Hippocampal formation (tissue), 2 donors: ENCODE measurements at regions not wholly inside any gene's neighbourhood (a gene's known extent, or its start where the extent isn't known, plus 50 kb on each side); places are given as distances from the start of the nearest gene placed in this dataset.
A peak's percentile ranks its signal among the peaks of the same experiment; 100 is the strongest.

Source experiments
- DNase-seq, 2 donors: peaks; one replicate each; lab custom pipeline; 2025; lab: John Stamatoyannopoulos, UW

DNA sequence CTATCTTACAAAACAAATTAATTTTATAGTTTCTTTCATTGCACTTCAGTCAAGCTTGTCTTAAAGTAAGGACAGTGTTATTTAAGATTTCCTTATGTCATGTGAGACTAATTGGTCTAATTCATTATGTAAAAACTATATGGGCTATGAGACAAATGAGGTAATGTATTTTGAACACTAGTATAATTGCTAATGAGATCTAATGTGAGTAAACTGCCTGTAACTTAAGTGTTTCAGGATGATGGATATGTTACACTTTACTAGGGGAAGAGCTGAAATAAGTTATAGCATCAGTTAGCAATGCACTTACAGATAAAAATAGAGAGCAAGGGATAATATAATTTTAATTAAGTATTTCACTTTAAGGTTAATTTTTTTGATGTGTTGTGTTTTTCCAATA lies 386.3 kb upstream of the MAP3K7 start:
- DNase-seq: no peak

DNA sequence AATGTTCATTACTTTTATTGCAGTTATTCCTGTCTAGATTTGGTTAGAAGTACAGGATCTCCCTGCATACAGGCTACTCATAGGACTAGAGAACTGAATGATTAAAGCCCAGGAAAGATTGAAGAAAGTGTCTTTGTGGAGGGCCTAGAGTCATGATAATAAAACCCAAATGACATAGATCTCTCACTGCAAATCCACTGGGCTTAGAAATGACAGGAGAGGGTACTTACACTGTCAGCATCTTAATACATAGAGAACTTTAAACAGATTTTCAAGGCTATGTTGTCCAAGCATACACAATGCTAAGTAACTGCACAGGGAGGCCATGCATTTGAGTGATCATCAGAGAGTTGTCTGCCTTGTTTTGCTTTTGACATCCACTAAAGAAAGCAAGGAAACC lies 383.8 kb upstream of the MAP3K7 start:
- no peak for DNase-seq

DNA sequence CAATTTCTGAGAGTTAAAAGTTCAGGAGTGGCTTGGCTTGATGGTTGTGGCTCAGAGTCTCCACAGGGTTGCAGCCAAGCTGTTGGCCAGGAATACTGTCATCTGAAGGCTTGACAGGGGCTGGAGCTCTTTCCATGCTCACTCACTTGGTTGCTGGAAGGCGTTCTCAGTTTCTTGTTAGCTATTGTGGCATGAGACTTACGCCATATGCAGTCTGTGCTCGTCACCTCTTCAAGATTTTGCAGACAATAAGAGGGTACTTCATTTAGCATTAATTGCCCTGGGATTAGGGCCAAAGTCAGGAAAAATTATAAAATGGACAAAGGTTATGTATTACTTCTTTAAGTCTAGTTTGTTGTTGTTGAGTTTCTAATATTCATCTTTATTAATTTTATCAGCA lies 380.6 kb upstream of the MAP3K7 start:
- no peak for DNase-seq

DNA sequence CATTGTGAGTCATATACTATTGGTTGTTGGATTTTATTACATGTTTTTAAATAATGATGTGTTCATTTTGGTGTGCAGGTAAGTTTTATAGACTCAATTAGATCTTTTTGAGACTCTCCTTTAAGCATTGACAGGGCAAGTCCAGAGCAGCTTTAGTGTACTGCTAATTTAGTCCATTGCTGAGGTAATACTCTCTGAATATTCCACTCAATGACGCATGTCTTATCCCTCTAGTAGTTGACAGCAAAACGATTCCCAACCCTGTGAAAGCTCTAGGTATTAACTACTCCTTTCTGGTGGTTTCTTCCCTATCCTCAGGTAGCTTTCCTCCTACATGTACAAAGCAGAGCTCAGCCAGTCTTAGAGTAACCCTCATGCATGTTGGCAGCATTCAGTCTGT lies 373.5 kb upstream of the MAP3K7 start:
- no peak for DNase-seq

DNA sequence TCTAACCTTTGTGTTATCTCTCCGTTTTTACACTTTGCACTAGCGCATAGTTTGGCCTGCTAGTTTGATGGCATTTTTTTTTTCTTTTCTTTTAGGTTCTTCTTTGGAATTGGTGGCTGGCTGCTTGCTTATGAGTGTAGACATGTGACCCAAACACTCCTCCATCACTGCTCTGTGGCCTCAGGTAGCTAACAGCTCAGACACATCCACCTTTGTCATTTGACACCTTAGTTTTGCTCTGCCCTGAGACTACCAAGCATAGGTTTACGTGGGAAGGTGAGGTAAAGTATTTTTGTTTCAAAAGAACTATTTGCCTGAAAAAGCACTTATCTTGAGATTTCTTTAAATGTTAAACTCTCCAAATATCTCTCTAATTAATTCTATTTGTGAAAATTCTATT lies 368.4 kb upstream of the MAP3K7 start:
- DNase-seq: no peak

DNA sequence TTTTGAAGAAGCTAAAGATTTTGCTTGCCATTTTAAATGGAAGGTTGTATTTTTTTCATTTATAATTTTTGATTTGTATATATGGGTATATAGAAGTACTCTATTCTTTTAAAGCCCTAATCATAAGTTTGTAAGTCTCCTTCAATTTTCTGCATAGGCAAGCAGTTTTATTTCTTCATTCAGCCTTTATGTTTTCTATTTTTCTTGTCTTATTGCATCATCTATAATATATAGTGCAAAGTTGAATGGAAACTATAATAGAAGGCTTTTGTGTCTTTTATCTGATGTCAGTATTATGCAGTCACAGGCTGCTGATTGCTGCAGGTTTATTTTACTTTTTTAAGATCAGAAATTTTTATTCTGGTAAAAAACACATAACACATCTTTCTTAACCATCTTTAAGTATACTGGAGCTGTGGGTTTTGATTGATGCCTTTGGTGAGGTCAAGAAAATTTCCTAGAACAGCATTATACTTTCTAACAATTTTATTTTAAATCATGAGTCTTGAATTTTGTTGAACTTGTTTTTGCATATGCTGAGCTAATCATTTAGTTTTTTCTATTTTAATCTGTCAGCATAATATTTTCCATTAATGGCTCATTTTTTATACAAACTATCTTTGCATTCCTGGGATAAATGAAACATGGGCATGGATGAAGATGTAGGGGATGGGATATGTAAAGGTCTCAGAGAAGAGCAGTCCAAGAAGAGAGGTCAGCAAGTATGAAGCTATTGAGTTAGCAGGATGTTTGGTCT lies 366.7 kb upstream of the MAP3K7 start:
- no peak for DNase-seq

DNA sequence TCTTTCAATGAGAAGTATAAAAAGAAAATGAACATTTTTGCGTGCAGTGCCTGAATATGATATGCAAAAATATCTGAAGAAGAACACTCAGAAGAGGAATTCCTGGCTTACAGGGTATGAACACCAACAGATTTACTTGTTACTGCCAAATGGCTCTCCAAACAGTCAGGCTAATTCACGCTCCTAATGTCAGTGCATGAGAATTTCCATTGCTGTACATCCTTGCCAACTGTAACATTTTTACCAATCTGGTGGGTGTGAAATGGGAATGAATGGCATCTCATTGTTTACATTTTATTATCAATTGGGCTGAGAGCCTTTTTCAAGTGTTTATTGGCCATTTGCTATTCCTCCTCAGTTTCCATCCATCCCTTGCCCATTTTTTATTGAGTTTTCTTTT lies 365.3 kb upstream of the MAP3K7 start:
- no peak for DNase-seq

DNA sequence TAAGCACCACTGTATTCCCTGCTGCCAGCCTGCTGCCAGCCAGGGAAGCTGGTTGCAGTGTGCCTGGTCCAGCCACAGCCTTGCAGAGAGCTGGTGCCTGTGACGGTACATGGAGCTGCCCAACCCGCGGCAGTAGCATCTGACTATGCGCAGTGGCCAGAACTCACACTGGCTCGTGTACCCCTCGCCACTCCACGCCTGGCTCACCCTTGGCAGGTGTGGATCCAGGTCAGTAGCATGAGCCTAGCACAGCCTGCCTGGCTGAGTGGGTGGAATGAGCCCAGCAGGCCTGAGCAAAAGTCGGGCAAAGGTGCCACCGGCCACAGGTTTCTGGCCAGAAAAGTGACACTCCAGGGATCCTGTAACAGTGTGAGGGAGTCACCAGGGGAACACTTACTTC lies 361.7 kb upstream of the MAP3K7 start:
- DNase-seq: no peak

DNA sequence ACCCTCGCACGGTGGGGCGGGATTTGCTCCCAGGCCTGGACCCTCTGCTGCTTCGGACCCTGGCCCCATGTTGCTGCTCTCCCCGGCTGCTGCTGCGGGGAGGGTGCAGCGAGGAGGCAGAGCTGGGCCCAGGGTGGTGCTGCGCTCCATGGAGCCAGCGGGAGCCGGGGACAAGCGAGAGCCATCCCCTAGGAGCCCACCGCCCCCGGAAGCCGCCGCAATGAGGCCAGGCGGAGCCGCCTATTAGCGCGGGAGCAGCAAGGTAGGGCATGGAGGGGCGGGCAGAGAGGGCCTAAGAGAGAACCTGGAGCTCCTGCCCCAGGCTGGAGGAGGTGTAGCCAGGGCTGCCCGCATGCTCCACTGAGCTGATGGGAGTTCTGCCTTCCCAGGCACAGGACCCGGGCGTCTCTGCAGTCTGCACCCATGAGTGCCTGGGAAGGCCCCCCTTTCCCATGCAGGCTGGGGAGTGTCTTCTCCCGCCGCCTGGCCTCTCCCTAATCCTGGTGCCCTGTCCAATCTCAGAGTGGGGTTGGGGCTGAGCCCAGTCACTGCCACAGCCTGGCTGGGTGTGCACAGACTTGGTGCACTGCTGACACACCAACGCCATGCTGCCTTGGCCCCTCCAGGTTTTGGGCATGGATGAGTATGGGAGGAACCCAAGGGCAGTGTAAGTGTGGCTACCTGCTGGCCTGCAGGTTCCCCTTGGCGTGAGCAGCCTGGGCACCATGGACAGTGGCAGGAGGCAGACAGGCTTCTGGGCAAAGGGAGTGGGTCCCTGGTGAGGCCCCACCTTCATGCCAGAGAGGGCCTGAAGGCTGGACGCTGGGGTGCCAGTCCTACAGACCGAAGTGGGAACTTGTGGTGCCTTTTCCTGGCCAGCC lies 360.6 kb upstream of the MAP3K7 start:
- DNase-seq: no peak

DNA sequence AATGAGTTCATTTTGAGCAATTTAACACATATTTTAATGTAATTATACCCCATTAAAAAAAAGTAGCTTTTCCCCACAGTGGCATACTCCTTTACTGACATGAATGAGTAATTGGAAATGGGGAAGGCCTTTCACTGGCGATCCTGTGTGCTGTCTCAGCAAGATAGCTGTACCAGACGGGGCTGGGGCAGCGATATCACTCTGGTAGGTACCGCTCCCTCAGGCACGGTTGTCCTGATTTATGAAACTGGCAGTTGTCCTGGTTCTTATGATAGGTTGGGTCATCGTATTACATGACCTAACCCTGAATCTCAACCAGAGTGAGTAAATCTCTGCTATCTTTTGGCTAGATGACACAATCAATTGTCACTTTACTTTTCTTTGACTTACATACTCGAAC lies 355.0 kb upstream of the MAP3K7 start:
- no peak for DNase-seq

DNA sequence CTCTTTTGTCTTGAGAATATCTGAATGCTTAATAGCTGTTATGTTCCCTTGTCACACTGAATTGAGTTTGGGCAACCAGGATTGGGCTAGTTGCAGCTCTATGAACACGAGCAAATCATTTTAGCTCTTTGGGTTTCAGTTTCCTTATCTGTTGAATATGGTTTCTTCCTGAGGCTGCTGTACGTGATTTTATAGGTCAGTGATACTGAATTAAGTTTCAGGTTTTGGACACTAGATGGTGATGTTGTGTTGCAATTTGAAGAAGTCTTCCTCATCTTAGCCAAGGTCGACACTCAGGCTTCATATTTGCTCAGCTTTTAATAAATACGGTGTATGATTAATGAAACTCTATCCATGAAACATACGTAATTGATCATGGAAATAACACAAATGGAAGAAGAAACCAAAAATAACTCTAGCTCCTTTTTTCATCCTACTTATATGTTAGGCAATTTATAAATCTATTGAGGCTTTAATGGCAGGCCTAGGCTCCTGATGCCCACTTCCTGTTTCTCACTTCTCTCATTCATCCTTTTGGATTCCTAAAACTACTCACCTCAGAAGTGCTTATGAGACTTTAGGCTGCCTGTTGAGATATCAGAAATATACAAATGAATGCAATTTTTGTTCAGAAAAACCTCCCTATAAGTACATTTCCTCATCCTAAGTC lies 354.1 kb upstream of the MAP3K7 start:
- DNase-seq: peak in 1 of 2 donors; percentile 32

DNA sequence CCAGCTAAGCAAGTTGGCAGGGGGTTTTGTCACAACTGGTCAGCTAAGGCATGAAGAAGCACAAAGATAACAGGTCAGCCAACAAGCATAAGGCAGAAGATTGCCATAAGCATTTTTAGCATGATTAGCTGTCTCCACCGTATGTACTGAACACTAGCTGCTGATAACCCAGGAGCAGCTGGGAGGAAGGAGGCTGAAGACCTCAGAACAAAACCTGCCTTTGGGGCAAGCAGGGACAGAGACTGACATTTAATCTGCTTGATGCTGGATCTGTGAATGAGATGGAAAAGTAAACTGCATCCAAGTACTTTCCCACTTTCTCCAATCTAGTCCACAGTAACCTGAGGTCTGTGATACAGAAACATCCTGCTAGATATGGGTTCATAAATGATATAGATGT lies 353.0 kb upstream of the MAP3K7 start:
- no peak for DNase-seq

DNA sequence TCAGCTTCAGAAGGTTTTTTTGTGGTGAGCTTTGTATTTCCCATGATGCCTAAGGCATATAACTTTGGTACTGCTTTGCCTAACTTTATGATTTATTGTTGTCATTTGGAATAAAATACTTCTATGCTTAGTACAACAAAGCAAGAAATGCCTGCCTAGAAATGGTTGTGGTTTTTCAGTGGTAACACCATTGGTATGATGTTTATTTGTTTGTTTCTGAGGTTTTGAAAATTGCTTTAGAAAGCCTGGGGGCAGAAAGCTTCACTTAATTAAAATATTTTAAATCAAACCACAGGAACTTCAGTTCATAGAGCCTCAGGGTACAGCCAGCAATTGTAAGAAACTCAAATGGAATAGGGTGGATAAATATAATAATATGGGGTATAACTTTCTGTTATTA lies 351.2 kb upstream of the MAP3K7 start:
- DNase-seq: no peak

DNA sequence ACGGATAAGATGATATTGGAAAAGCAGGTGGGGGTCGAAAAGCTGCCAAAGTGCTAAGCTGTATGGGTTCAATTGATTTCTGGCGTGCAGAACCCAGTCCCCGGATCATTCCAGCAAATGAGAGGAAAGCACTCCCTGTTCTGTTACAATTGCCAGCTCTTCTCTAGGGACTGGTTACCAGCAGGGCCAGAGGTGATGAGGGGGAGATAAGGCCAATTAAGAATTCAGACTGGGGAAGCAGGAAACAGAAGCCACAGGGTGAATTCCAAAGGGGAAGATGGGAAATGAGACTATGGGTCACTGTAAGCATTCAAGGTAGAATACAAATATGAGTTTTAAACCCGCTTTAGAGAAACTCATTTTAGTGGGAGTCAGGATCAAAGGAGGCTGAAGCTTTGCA lies 349.4 kb upstream of the MAP3K7 start:
- no peak for DNase-seq

DNA sequence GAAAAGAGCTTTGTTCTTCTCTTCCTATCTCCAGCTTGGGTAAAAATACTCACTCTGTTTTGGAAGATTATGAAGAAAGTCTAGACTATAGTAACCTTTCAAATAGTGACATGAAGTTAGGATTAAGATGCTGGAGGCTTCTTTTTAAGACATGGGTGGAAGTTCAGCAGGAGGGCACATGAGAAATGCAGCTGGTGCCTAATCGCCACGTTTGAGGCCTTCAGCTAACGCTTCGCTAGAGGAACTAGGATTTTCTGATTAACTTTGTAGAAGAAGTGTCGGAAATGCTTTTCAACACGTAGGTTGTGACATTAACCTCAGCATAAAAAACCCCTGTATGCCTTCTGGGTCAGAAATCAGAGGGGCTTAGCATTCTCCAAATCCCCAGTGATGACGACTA lies 348.1 kb upstream of the MAP3K7 start:
- no peak for DNase-seq

DNA sequence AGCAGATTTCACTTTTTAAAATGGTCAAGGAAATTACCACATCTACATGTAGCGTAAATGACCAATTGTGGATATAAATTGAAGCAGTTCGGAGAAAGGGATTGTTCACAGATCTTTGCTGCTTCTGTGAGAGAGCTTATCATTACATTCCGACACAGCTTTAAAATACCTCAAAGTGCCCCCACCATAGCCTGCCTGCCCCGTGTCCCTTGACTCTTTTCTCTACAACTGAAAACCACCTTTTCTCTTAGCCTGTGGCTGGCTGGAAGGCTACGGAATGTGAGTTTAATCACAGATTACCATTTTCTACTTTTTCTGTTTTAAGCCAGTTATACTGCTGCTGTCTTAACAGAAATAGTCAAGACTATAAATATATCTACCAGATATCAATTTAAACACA lies 347.2 kb upstream of the MAP3K7 start:
- no peak for DNase-seq

DNA sequence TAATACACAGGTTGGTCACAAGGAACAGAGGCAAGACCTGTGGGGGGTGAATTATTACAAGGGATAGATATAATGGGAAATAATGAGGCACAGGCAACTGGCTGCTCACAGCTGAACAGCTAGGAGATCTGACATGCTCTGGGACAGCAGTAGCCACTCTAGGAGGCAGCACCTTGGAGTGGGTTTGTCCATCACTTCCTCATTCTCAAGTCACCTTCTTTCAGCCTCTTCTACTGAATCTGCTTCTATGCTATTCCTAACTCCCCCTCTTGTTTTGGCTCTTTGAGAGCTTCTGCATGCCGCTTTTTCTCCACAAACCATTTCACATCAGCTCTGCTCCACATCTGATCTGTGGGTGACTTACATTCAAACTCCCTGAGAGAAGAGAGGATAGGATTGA lies 345.5 kb upstream of the MAP3K7 start:
- no peak for DNase-seq

DNA sequence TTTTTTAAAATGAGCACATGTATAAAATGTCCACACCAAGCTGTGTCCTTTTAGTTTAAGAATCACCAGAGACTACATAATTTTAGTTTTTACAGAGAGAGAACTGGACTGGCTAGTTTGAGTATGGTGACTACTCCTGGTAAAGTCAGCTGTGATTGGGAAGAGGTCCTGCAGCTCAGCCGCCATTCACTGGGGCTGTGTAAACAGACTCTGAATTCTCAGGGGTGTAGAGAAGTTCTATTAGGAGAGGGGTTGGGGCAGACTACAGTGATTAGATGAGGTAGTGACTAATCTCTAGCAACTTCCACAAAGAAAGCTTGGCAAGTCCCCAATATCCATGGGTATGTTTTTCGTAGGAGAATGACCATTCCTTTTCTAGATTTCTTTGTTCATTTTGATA lies 341.2 kb upstream of the MAP3K7 start:
- DNase-seq: no peak

DNA sequence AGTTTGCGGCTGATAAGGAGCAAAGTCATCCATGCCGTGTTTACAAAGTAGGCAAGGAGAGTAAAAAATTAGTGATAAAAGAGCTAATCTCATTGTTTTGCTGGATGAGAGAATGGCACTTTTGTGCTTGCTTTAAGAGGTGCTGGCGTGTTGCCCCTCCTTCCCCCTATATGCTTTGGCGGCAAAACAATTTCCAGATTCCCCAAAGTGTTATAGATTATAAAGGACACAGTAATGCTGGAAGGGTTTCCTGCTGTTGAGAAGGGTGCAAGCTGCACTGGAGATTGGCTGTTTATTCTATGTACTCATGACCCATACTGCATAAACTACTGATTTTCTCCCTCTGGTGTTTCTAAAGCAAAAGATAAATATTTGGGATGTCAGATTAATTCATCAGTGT lies 338.9 kb upstream of the MAP3K7 start:
- no peak for DNase-seq

DNA sequence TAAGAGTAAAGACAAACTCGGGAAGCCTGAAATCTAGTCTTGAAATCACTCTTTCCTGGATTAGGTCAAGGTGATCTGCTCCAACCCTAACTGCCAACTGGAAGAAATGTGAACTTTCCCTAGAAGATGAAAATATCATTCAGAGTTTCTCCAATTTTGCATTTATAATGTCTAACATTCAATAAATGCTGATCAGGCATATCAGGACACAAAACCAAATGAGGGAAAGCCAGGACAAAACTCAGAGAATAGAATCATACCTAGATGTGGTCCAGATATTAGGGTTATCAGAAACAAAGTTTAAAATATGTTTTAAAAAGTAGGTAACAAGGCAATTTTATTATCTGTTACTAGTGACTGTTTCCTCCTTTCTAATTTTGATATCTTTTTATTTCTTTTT lies 335.5 kb upstream of the MAP3K7 start:
- DNase-seq: no peak

DNA sequence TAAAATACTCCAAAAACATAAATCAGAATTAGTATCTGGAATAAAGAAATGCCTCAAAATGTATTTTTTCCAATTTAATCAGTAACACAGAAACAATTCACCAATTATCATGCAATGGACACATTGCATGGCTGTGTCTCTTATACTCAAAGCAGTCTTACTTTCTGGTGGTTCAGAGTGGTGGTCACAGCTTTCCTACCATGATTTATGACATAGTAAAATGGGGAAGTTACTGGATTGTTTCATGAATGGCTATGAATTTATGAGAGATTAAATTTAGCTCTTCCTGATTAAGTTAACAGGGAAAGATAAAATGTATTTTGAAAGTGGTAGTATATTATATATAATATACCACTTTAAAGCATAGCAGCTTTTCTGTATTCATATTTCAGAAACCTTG lies 331.5 kb upstream of the MAP3K7 start:
- DNase-seq: no peak

DNA sequence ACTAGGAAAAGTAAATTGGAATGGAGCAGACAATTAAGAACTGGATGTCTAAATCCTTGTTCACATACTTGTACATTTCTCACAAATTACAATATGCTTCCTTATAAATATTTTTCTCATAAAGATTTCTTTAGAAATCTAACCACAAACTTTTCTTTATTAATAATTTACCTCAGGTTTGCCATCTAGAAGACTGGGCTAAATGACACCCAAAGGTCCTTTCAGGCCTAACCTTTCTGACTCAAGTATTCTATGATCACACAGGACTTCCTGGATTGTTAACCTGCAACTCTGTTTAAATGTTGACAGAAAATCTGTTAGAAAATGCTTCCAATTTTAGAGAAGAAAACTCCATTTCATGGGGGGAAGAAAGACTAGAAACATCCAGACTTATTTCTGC lies 330.5 kb upstream of the MAP3K7 start:
- DNase-seq: no peak

DNA sequence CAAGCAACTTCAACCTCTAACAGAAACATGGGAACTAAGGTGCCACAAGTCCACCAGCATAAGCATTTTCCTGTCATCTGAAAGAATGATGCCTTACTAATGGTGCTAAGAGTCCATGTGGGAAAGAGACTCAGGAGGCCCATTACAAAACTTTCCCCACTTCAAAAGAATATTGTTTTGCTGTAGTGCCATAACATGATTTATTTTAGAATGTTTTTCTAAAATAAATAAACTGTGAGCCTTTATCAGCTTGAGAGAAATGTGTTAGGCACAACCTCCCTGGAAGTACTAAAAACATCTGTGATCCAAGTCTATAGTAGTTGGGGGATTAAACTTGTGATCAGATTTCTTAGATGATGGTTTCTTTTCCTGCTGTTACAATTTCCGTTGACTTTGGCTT lies 330.1 kb upstream of the MAP3K7 start:
- DNase-seq: no peak
